ENCODE measurements at regions not wholly inside any gene's neighbourhood (a gene's known extent, or its start where the extent isn't known, plus 50 kb on each side); places are given as distances from the start of the nearest gene placed in this dataset.
A peak's percentile ranks its signal among the peaks of the same experiment; 100 is the strongest.

GRCh38 chr5:159567461-159567860 lies 237.2 kb upstream of the IL12B start:
- TF ChIP-seq, protein P1, sequence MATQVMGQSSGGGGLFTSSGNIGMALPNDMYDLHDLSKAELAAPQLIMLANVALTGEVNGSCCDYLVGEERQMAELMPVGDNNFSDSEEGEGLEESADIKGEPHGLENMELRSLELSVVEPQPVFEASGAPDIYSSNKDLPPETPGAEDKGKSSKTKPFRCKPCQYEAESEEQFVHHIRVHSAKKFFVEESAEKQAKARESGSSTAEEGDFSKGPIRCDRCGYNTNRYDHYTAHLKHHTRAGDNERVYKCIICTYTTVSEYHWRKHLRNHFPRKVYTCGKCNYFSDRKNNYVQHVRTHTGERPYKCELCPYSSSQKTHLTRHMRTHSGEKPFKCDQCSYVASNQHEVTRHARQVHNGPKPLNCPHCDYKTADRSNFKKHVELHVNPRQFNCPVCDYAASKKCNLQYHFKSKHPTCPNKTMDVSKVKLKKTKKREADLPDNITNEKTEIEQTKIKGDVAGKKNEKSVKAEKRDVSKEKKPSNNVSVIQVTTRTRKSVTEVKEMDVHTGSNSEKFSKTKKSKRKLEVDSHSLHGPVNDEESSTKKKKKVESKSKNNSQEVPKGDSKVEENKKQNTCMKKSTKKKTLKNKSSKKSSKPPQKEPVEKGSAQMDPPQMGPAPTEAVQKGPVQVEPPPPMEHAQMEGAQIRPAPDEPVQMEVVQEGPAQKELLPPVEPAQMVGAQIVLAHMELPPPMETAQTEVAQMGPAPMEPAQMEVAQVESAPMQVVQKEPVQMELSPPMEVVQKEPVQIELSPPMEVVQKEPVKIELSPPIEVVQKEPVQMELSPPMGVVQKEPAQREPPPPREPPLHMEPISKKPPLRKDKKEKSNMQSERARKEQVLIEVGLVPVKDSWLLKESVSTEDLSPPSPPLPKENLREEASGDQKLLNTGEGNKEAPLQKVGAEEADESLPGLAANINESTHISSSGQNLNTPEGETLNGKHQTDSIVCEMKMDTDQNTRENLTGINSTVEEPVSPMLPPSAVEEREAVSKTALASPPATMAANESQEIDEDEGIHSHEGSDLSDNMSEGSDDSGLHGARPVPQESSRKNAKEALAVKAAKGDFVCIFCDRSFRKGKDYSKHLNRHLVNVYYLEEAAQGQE (IDR thresholded peaks at IDR 0.05; ENCODE audit: insufficient read depth in 1 of 2, low read depth in 2 of 2, low read length in 2 of 2), result no peak
- TF ChIP-seq POLR2AphosphoS5 (IDR thresholded peaks at IDR 0.05; ENCODE audit: low read depth, low read length) (no peak), SIN3A (IDR thresholded peaks at IDR 0.05; ENCODE audit: borderline replicate concordance, insufficient read depth, low read length) (no peak), TAF1 (IDR thresholded peaks at IDR 0.05; ENCODE audit: borderline replicate concordance, insufficient read depth, low read length) (no peak)

GRCh38 chr5:159571501-159572244 lies 241.4 kb upstream of the IL12B start:
- TF ChIP-seq FOXP2 (optimal IDR thresholded peaks at IDR 0.05; ENCODE audit: borderline replicate concordance, extremely low read depth, extremely low read length, insufficient read depth), result no peak
- no peak for TF ChIP-seq SIN3A (IDR thresholded peaks at IDR 0.05; ENCODE audit: borderline replicate concordance, insufficient read depth, low read length)
- TF ChIP-seq, protein P1 (IDR thresholded peaks at IDR 0.05; ENCODE audit: insufficient read depth in 1 of 2, low read depth in 2 of 2, low read length in 2 of 2), result no peak
- no peak for TF ChIP-seq POLR2AphosphoS5 (IDR thresholded peaks at IDR 0.05; ENCODE audit: low read depth, low read length)
- TF ChIP-seq TAF1 (IDR thresholded peaks at IDR 0.05; ENCODE audit: borderline replicate concordance, insufficient read depth, low read length), result no peak

GRCh38 chr5:159576902-159577301 lies 246.6 kb upstream of the IL12B start:
- TF ChIP-seq TAF1 (IDR thresholded peaks at IDR 0.05; ENCODE audit: borderline replicate concordance, insufficient read depth, low read length), result no peak
- no peak for TF ChIP-seq FOXP2 (optimal IDR thresholded peaks at IDR 0.05; ENCODE audit: borderline replicate concordance, extremely low read depth, extremely low read length, insufficient read depth)
- TF ChIP-seq, protein P1 (IDR thresholded peaks at IDR 0.05; ENCODE audit: insufficient read depth in 1 of 2, low read depth in 2 of 2, low read length in 2 of 2), result no peak
- no peak for TF ChIP-seq POLR2AphosphoS5 (IDR thresholded peaks at IDR 0.05; ENCODE audit: low read depth, low read length)
- TF ChIP-seq SIN3A (IDR thresholded peaks at IDR 0.05; ENCODE audit: borderline replicate concordance, insufficient read depth, low read length), result no peak

- TF ChIP-seq, protein P1 (IDR thresholded peaks at IDR 0.05; ENCODE audit: insufficient read depth in 1 of 2, low read depth in 2 of 2, low read length in 2 of 2), result peak; percentile 35 to 78; a peak in 3 of 4 replicates
- TF ChIP-seq TAF1 (IDR thresholded peaks at IDR 0.05; ENCODE audit: borderline replicate concordance, insufficient read depth, low read length), result no peak
Observed at GRCh38 chr5:159581502-159582249, 251.4 kb upstream of the IL12B start.
